ENCODE measurements at regions not wholly inside any gene's neighbourhood (a gene's known extent, or its start where the extent isn't known, plus 50 kb on each side); places are given as distances from the start of the nearest gene placed in this dataset.

GRCh38 chr14:43898687-43899086 is 608.4 kb downstream of the FSCB start:
- Histone ChIP-seq H3K27ac (ENCODE audit: low read length) (no peak overlapping the region), H3K4me1 (ENCODE audit: control insufficient read depth, insufficient read depth, low read length) (no peaks in the 10 kb centered on the region), H3K4me3 (ENCODE audit: low read length) (no peak overlapping the region), H3K36me3 (ENCODE audit: control insufficient read depth, insufficient read depth, low read length) (no peaks in the 10 kb centered on the region), H3K9me3 (replicated peaks; ENCODE audit: control insufficient read depth, low read depth, low read length) (no peaks in the 10 kb centered on the region), H3K27me3 (ENCODE audit: control insufficient read depth, insufficient read depth, low read length) (no peaks in the 10 kb centered on the region)
- peak; percentile 60 for DNase-seq
- WGBS (ENCODE audit: insufficient coverage): no CpG with 5 or more reads among the region's 2 CpGs

GRCh38 chr14:43896044-43896443 is 611.0 kb downstream of the FSCB start:
- Histone ChIP-seq H3K36me3 (ENCODE audit: control insufficient read depth, insufficient read depth, low read length) (no peaks in the 10 kb centered on the region), H3K9me3 (replicated peaks; ENCODE audit: control insufficient read depth, low read depth, low read length) (no peaks in the 10 kb centered on the region), H3K4me1 (ENCODE audit: control insufficient read depth, insufficient read depth, low read length) (no peaks in the 10 kb centered on the region), H3K4me3 (ENCODE audit: low read length) (no peak overlapping the region), H3K27me3 (ENCODE audit: control insufficient read depth, insufficient read depth, low read length) (no peaks in the 10 kb centered on the region), H3K27ac (ENCODE audit: low read length) (no peak overlapping the region)
- DNase-seq: no peak
- WGBS (ENCODE audit: insufficient coverage): 100% methylated on average over 1 of the region's 2 CpGs

GRCh38 chr14:43894534-43894933 is 612.5 kb downstream of the FSCB start:
- no peak for DNase-seq
- Histone ChIP-seq H3K27ac (ENCODE audit: low read length) (no peak overlapping the region), H3K4me1 (ENCODE audit: control insufficient read depth, insufficient read depth, low read length) (no peaks in the 10 kb centered on the region), H3K27me3 (ENCODE audit: control insufficient read depth, insufficient read depth, low read length) (no peaks in the 10 kb centered on the region), H3K4me3 (ENCODE audit: low read length) (no peak overlapping the region), H3K36me3 (ENCODE audit: control insufficient read depth, insufficient read depth, low read length) (no peaks in the 10 kb centered on the region), H3K9me3 (replicated peaks; ENCODE audit: control insufficient read depth, low read depth, low read length) (no peaks in the 10 kb centered on the region)
- WGBS (ENCODE audit: insufficient coverage): no CpG with 5 or more reads among the region's 3 CpGs

- Histone ChIP-seq H3K27me3 (ENCODE audit: control insufficient read depth, insufficient read depth, low read length) (no peaks in the 10 kb centered on the region), H3K4me3 (ENCODE audit: low read length) (no peak overlapping the region), H3K9me3 (replicated peaks; ENCODE audit: control insufficient read depth, low read depth, low read length) (no peaks in the 10 kb centered on the region), H3K36me3 (ENCODE audit: control insufficient read depth, insufficient read depth, low read length) (no peaks in the 10 kb centered on the region), H3K4me1 (ENCODE audit: control insufficient read depth, insufficient read depth, low read length) (no peaks in the 10 kb centered on the region), H3K27ac (ENCODE audit: low read length) (no peak overlapping the region)
- 100% methylated on average over 1 of the region's 2 CpGs for WGBS (ENCODE audit: insufficient coverage)
- no peak for DNase-seq
These were observed 619.6 kb downstream of the FSCB start for GRCh38 chr14:43887523-43887922.

GRCh38 chr14:43877351-43877960 is 629.6 kb downstream of the FSCB start:
- no peaks in the 10 kb centered on the region for H3K27me3 ChIP-seq (ENCODE audit: control insufficient read depth, insufficient read depth, low read length)
- H3K36me3 ChIP-seq (ENCODE audit: control insufficient read depth, insufficient read depth, low read length): no peaks in the 10 kb centered on the region
- H3K4me1 ChIP-seq (ENCODE audit: control insufficient read depth, insufficient read depth, low read length): no peaks in the 10 kb centered on the region
- no peaks in the 10 kb centered on the region for H3K9me3 ChIP-seq (replicated peaks; ENCODE audit: control insufficient read depth, low read depth, low read length)
- H3K27ac ChIP-seq (ENCODE audit: low read length): no peak overlapping the region
- 18% methylated on average over 2 of the region's 3 CpGs for WGBS (ENCODE audit: insufficient coverage)
- H3K4me3 ChIP-seq (ENCODE audit: low read length): no peak overlapping the region
- peak; percentile 57 for DNase-seq

GRCh38 chr14:43872752-43873655 is 634.1 kb downstream of the FSCB start:
- H3K27me3 ChIP-seq (ENCODE audit: control insufficient read depth, insufficient read depth, low read length): no peaks in the 10 kb centered on the region
- H3K36me3 ChIP-seq (ENCODE audit: control insufficient read depth, insufficient read depth, low read length): no peaks in the 10 kb centered on the region
- H3K4me3 ChIP-seq (ENCODE audit: low read length): no peak overlapping the region
- no CpG with 5 or more reads among the region's 7 CpGs for WGBS (ENCODE audit: insufficient coverage)
- H3K4me1 ChIP-seq (ENCODE audit: control insufficient read depth, insufficient read depth, low read length): no peaks in the 10 kb centered on the region
- H3K27ac ChIP-seq (ENCODE audit: low read length): no peak overlapping the region
- DNase-seq: no peak
- H3K9me3 ChIP-seq (replicated peaks; ENCODE audit: control insufficient read depth, low read depth, low read length): no peaks in the 10 kb centered on the region

- Histone ChIP-seq H3K4me1 (ENCODE audit: control insufficient read depth, insufficient read depth, low read length) (no peaks in the 10 kb centered on the region), H3K27ac (ENCODE audit: low read length) (no peak overlapping the region), H3K9me3 (replicated peaks; ENCODE audit: control insufficient read depth, low read depth, low read length) (no peaks in the 10 kb centered on the region), H3K4me3 (ENCODE audit: low read length) (no peak overlapping the region), H3K27me3 (ENCODE audit: control insufficient read depth, insufficient read depth, low read length) (no peaks in the 10 kb centered on the region), H3K36me3 (ENCODE audit: control insufficient read depth, insufficient read depth, low read length) (no peaks in the 10 kb centered on the region)
- no peak for DNase-seq
- 73% methylated on average over 3 of the region's 5 CpGs for WGBS (ENCODE audit: insufficient coverage)
These were observed 634.9 kb downstream of the FSCB start for GRCh38 chr14:43872222-43872621.

GRCh38 chr14:43858981-43859380 is 648.1 kb downstream of the FSCB start:
- Histone ChIP-seq H3K4me3 (ENCODE audit: low read length) (no peak overlapping the region), H3K36me3 (ENCODE audit: control insufficient read depth, insufficient read depth, low read length) (no peaks in the 10 kb centered on the region), H3K9me3 (replicated peaks; ENCODE audit: control insufficient read depth, low read depth, low read length) (no peaks in the 10 kb centered on the region)

GRCh38 chr14:43855556-43855955 is 651.5 kb downstream of the FSCB start:
- Histone ChIP-seq H3K27ac (ENCODE audit: low read length) (no peak overlapping the region), H3K4me3 (ENCODE audit: low read length) (no peak overlapping the region), H3K27me3 (ENCODE audit: control insufficient read depth, insufficient read depth, low read length) (no peaks in the 10 kb centered on the region), H3K36me3 (ENCODE audit: control insufficient read depth, insufficient read depth, low read length) (no peaks in the 10 kb centered on the region), H3K4me1 (ENCODE audit: control insufficient read depth, insufficient read depth, low read length) (no peaks in the 10 kb centered on the region), H3K9me3 (replicated peaks; ENCODE audit: control insufficient read depth, low read depth, low read length) (no peaks in the 10 kb centered on the region)
- WGBS (ENCODE audit: insufficient coverage): 50% methylated on average over 1 of the region's 3 CpGs
- peak; percentile 11 for DNase-seq

More at GRCh38 chr14:43858981-43859380, 648.1 kb downstream of the FSCB start:
- Histone ChIP-seq H3K27ac (ENCODE audit: low read length) (no peak overlapping the region), H3K4me1 (ENCODE audit: control insufficient read depth, insufficient read depth, low read length) (no peaks in the 10 kb centered on the region), H3K27me3 (ENCODE audit: control insufficient read depth, insufficient read depth, low read length) (no peaks in the 10 kb centered on the region)
- no peak for DNase-seq

GRCh38 chr14:43853541-43853940 is 653.5 kb downstream of the FSCB start:
- Histone ChIP-seq H3K4me3 (ENCODE audit: low read length) (no peak overlapping the region), H3K4me1 (ENCODE audit: control insufficient read depth, insufficient read depth, low read length) (no peaks in the 10 kb centered on the region), H3K27ac (ENCODE audit: low read length) (no peak overlapping the region), H3K36me3 (ENCODE audit: control insufficient read depth, insufficient read depth, low read length) (no peaks in the 10 kb centered on the region), H3K27me3 (ENCODE audit: control insufficient read depth, insufficient read depth, low read length) (no peaks in the 10 kb centered on the region), H3K9me3 (replicated peaks; ENCODE audit: control insufficient read depth, low read depth, low read length) (no peaks in the 10 kb centered on the region)
- no CpG with 5 or more reads among the region's 1 CpG for WGBS (ENCODE audit: insufficient coverage)
- peak; percentile 7 for DNase-seq
